HCT116 (cell line): ENCODE measurements at regions not wholly inside any gene's neighbourhood (a gene's known extent, or its start where the extent isn't known, plus 50 kb on each side); places are given as distances from the start of the nearest gene placed in this dataset.

Experiments
- ATAC-seq: fragments of 200-7000 bp; cut with Tn5 transposase; 2 replicates; pipeline ENCODE4 v1.9.1; 2020; ENCODE audit warnings: mild to moderate bottlenecking, moderate library complexity
- BruUV-seq: library from RNA; stranded (reverse); fragments of 400-500 nt; replicated peaks from 2 replicates; lab custom pipeline; 2021; lab: Mats Ljungman, UMichigan
- CTCF ChIA-PET: fragments of 300-600 bp; sonication (Branson Sonifier 250); formaldehyde crosslinking; loops from one replicate; lab custom pipeline; 2021; ENCODE audit warnings: antibody characterized with exemption; lab: Charles Lee
- POLR2A ChIA-PET: fragments of 300-600, 350-600 bp; sonication (Branson Sonifier 250); formaldehyde crosslinking; loops from one replicate; lab custom pipeline; 2021; ENCODE audit warnings: antibody characterized with exemption; lab: Charles Lee
- RAD21 ChIA-PET, 2 experiments: fragments of 300-600 bp; sonication (Branson Sonifier 250); formaldehyde crosslinking; loops; one replicate each; lab custom pipeline; 2023; ENCODE audit warnings: low total read pairs in 2 of 2; ENCODE audit not compliant: uncharacterized antibody in 2 of 2, unreplicated experiment in 2 of 2, low non-redundant PET in 1 of 2; lab: Charles Lee
- DNase-seq: peaks from one replicate; pipeline ENCODE4 v3.0.0-alpha.2; 2010; ENCODE audit warnings: low read depth, low spot score
- H2AFZ ChIP-seq: fragments of 200-600 bp; shearing (Covaris generic), sonication (generic); 2 replicates; pipeline ENCODE4 v1.6.1; 2017; ENCODE audit warnings: low read depth, mixed run types, mixed read lengths, antibody characterized with exemption, low read length; ENCODE audit not compliant: poor library complexity, severe bottlenecking
- H3K27ac ChIP-seq: 2 replicates; pipeline ENCODE4 v1.5.1; 2012; ENCODE audit warnings: low read depth, low read length
- H3K27me3 ChIP-seq: fragments of 200-600 bp; sonication (generic); 2 replicates; pipeline ENCODE4 v1.6.1; 2016; ENCODE audit warnings: mixed run types, low read length, mixed read lengths; ENCODE audit not compliant: insufficient read depth
- H3K36me3 ChIP-seq, 2 experiments: fragments of 200-500 bp in 1 of 2; fragments of 200-600 bp in 1 of 2; sonication (Bioruptor generic) in 1 of 2; sonication (generic) in 1 of 2; 2 replicates each; pipeline versions ENCODE4 v1.5.1 to v1.6.1; 2014 to 2016; ENCODE audit warnings: low read length in 2 of 2, inconsistent platforms in 1 of 2, mixed read lengths in 1 of 2, mixed run types in 1 of 2; ENCODE audit not compliant: insufficient read depth in 2 of 2, control insufficient read depth in 1 of 2
- H3K4me1 ChIP-seq, 2 experiments: fragments of 200-600 bp in 1 of 2; sonication (generic) in 1 of 2; 2 replicates each; pipeline versions ENCODE4 v1.5.1 to v1.6.1; 2012 to 2017; ENCODE audit warnings: low read length in 2 of 2, inconsistent platforms in 1 of 2, mild to moderate bottlenecking in 1 of 2, mixed read lengths in 1 of 2, mixed run types in 1 of 2, moderate library complexity in 1 of 2; ENCODE audit not compliant: insufficient read depth in 2 of 2, control insufficient read depth in 1 of 2
- H3K4me2 ChIP-seq: fragments of 200-600 bp; sonication (generic); 2 replicates; pipeline ENCODE4 v1.6.1; 2017; ENCODE audit warnings: mixed run types, low read length, mixed read lengths
- H3K4me3 ChIP-seq, 2 experiments: fragments of 200-600 bp in 1 of 2; sonication (generic) in 1 of 2; replicated peaks in 1 of 2; 2 replicates each; pipeline ENCODE4 v1.5.1; 2011 to 2016; ENCODE audit warnings: low read length in 2 of 2, control low read depth in 1 of 2, low read depth in 1 of 2, mild to moderate bottlenecking in 1 of 2, mixed read lengths in 1 of 2, mixed run types in 1 of 2
- H3K79me2 ChIP-seq: fragments of 200-600 bp; sonication (generic); 2 replicates; pipeline ENCODE4 v1.6.1; 2017; ENCODE audit warnings: mild to moderate bottlenecking, mixed run types, low read length, moderate library complexity, mixed read lengths; ENCODE audit not compliant: insufficient read depth
- H3K9ac ChIP-seq: fragments of 200-600 bp; sonication (generic); 2 replicates; pipeline ENCODE4 v1.6.1; 2016; ENCODE audit warnings: low read length, mixed read lengths
- H3K9me2 ChIP-seq: fragments of 200-600 bp; sonication (generic), shearing (Covaris generic); 2 replicates; pipeline ENCODE4 v1.6.1; 2017; ENCODE audit warnings: mixed run types, mild to moderate bottlenecking, moderate library complexity; ENCODE audit not compliant: insufficient read depth
- H3K9me3 ChIP-seq, 2 experiments: fragments of 200-500 bp in 1 of 2; fragments of 200-600 bp in 1 of 2; sonication (Bioruptor generic) in 1 of 2; sonication (generic) in 1 of 2; 2 replicates each; pipeline ENCODE4 v1.6.1; 2014 to 2017; ENCODE audit warnings: low read length in 2 of 2, mixed read lengths in 2 of 2, inconsistent platforms in 1 of 2, low read depth in 1 of 2, mild to moderate bottlenecking in 1 of 2, mixed run types in 1 of 2, moderate library complexity in 1 of 2; ENCODE audit not compliant: control insufficient read depth in 1 of 2, insufficient read depth in 1 of 2
- H4K20me1 ChIP-seq: fragments of 200-600 bp; sonication (generic), shearing (Covaris generic); 2 replicates; pipeline ENCODE4 v1.6.1; 2017; ENCODE audit warnings: mixed run types, mild to moderate bottlenecking, moderate library complexity; ENCODE audit not compliant: insufficient read depth
- ATF3 ChIP-seq: IDR thresholded peaks from 2 replicates; pipeline ENCODE4 v1.6.1; 2012
- CBX3 ChIP-seq: IDR thresholded peaks from 2 replicates; pipeline ENCODE4 v1.6.1; 2012; ENCODE audit warnings: low read depth
- CTCF ChIP-seq, 3 experiments: fragments of 200-600 bp in 1 of 3; sonication (generic) in 1 of 3; IDR thresholded peaks in 2 of 3; conservative IDR thresholded peaks in 1 of 3; 2 replicates each; pipeline ENCODE4 v1.5.1; 2012 to 2017; ENCODE audit warnings: low read depth in 2 of 3, low read length in 2 of 3, antibody characterized with exemption in 1 of 3, borderline replicate concordance in 1 of 3, control low read depth in 1 of 3, mild to moderate bottlenecking in 1 of 3, mixed read lengths in 1 of 3, mixed run types in 1 of 3, moderate library complexity in 1 of 3; ENCODE audit not compliant: insufficient read depth in 1 of 3
- EGR1 ChIP-seq: IDR thresholded peaks from 2 replicates; pipeline ENCODE4 v1.6.1; 2012; ENCODE audit warnings: low read depth
- ELF1 ChIP-seq: IDR thresholded peaks from 2 replicates; pipeline ENCODE4 v1.6.1; 2012; ENCODE audit warnings: low read depth, borderline replicate concordance
- EZH2 ChIP-seq: fragments of 200-600 bp; sonication (generic); IDR thresholded peaks from 2 replicates; pipeline ENCODE4 v1.6.1; 2017; ENCODE audit warnings: antibody characterized with exemption, mixed run types
- EZH2phosphoT487 ChIP-seq: fragments of 200-600 bp; IDR thresholded peaks from 2 replicates; pipeline ENCODE4 v1.6.1; 2018; ENCODE audit warnings: antibody characterized with exemption, borderline replicate concordance
- FOSL1 ChIP-seq: IDR thresholded peaks from 2 replicates; pipeline ENCODE4 v1.6.1; 2012; ENCODE audit warnings: low read depth
- JUND ChIP-seq: IDR thresholded peaks from 2 replicates; pipeline ENCODE4 v1.6.1; 2012
- MAX ChIP-seq: IDR thresholded peaks from 2 replicates; pipeline ENCODE4 v1.6.1; 2012
- POLR2AphosphoS5 ChIP-seq: IDR thresholded peaks from 2 replicates; pipeline ENCODE4 v1.6.1; 2011; ENCODE audit warnings: mild to moderate bottlenecking, low read depth, low read length, moderate library complexity
- RAD21 ChIP-seq: IDR thresholded peaks from 2 replicates; pipeline ENCODE4 v1.6.1; 2012; ENCODE audit warnings: low read depth, mild to moderate bottlenecking
- REST ChIP-seq: IDR thresholded peaks from 2 replicates; pipeline ENCODE4 v1.6.1; 2012; ENCODE audit warnings: low read depth
- SIN3A ChIP-seq: IDR thresholded peaks from 2 replicates; pipeline ENCODE4 v1.6.1; 2012; ENCODE audit warnings: low read depth
- SP1 ChIP-seq: IDR thresholded peaks from 2 replicates; pipeline ENCODE4 v1.6.1; 2012; ENCODE audit warnings: low read depth
- SRF ChIP-seq: IDR thresholded peaks from 2 replicates; pipeline ENCODE4 v1.6.1; 2012; ENCODE audit warnings: low read depth
- TCF7L2 ChIP-seq: IDR thresholded peaks from 2 replicates; pipeline ENCODE4 v1.7.0; 2011; ENCODE audit warnings: borderline replicate concordance, inconsistent platforms; ENCODE audit not compliant: insufficient read depth, insufficient read length; ENCODE audit errors: extremely low read depth
- YY1 ChIP-seq: IDR thresholded peaks from 2 replicates; pipeline ENCODE4 v1.6.1; 2011; ENCODE audit warnings: low read length, low read depth, moderate library complexity, mild to moderate bottlenecking; ENCODE audit not compliant: insufficient replicate concordance; ENCODE audit errors: extremely low read depth
- ZNF274 ChIP-seq: fragments of 200-500 bp; sonication (Bioruptor generic); IDR thresholded peaks from 2 replicates; pipeline ENCODE4 v1.6.1; 2014; ENCODE audit warnings: mild to moderate bottlenecking, low read depth, low read length, inconsistent platforms
- intact Hi-C: fragments of 100-400 bp; cut with micrococcal nuclease; formaldehyde crosslinking; loops from 2 replicates; pipeline ENCODE4 v1.10.0; 2022

- ChIA-PET RAD21 (no interaction called here), POLR2A (no interaction called here), CTCF (no interaction called here)
- no peaks in the 10 kb centered on the region for H3K79me2 ChIP-seq
- DNase-seq (no peak), ATAC-seq (no peak)
- no peak overlapping the region for H3K9ac ChIP-seq
- H3K9me2 ChIP-seq = no peaks in the 10 kb centered on the region
- intact Hi-C loops = no loop called here
- no peaks in the 10 kb centered on the region for H3K36me3 ChIP-seq
- H3K4me1 ChIP-seq = no peaks in the 10 kb centered on the region
- no peaks in the 10 kb centered on the region for H3K27me3 ChIP-seq
- H3K4me2 ChIP-seq = no peak overlapping the region
- H3K4me3 ChIP-seq = no peak overlapping the region
- no peak overlapping the region for H3K27ac ChIP-seq
- no peak overlapping the region for H2AFZ ChIP-seq
- no peaks in the 10 kb centered on the region for H4K20me1 ChIP-seq
- no TSS peak for BruUV-seq
- TF ChIP-seq SRF (no peak), SIN3A (no peak), FOSL1 (no peak), EGR1 (no peak), ATF3 (no peak), ELF1 (no peak), TCF7L2 (no peak), ZNF274 (no peak), POLR2AphosphoS5 (no peak), JUND (no peak), RAD21 (no peak), EZH2 (no peak), YY1 (no peak), REST (no peak), MAX (no peak), EZH2phosphoT487 (no peak), CTCF (IDR thresholded peaks at IDR 0.05 in 2 of 3, conservative IDR thresholded peaks at IDR 0.05 in 1 of 3; ENCODE audit: borderline replicate concordance in 1 of 3, insufficient read depth in 1 of 3, low read depth in 2 of 3, low read length in 2 of 3) (no peak), CBX3 (no peak), SP1 (no peak)
- no peaks in the 10 kb centered on the region for H3K9me3 ChIP-seq
Observed at GRCh38 chr12:47316609-47317049, 236.9 kb upstream of the AMIGO2 start.
